Peyer's patch (tissue), 4 donors: ENCODE measurements at regions not wholly inside any gene's neighbourhood (a gene's known extent, or its start where the extent isn't known, plus 50 kb on each side); places are given as distances from the start of the nearest gene placed in this dataset.
"Not testable (repeated sequence)": the region's sequence is repeated elsewhere in the genome, so short reads cannot be mapped to it uniquely, and the experiment has no call there.

Experiments
- DNase-seq, 3 donors: peaks; one replicate each; pipeline ENCODE4 v3.0.0-alpha.2; 2017 to 2019
- H3K27ac ChIP-seq, 4 donors: fragments of 200-600 bp; sonication (generic); one replicate each; pipeline ENCODE4 v1.5.1; 2016 to 2019
- H3K27me3 ChIP-seq, 2 donors: fragments of 200-600 bp; sonication (generic); one replicate each; pipeline ENCODE4 v1.5.1; 2019
- H3K36me3 ChIP-seq, 3 donors: fragments of 200-600 bp; sonication (generic); one replicate each; pipeline ENCODE4 v1.5.1; 2016 to 2019
- H3K4me1 ChIP-seq, 4 donors: fragments of 200-600 bp; sonication (generic); one replicate each; pipeline ENCODE4 v1.5.1; 2016 to 2019
- H3K4me3 ChIP-seq, 4 donors: fragments of 200-600 bp; sonication (generic); 1 replicate in 3 of 4; 2 replicates in 1 of 4; pipeline ENCODE4 v1.5.1; 2016 to 2019; ENCODE audit warnings: mild to moderate bottlenecking in 1 of 4
- H3K9me3 ChIP-seq, 4 donors: fragments of 200-600 bp; sonication (generic); one replicate each; pipeline ENCODE4 v1.5.1; 2016 to 2019; ENCODE audit warnings: mild to moderate bottlenecking in 1 of 4
- CTCF ChIP-seq, 6 experiments: fragments of 450-650 bp in 4 of 6; fragments of 200-600 bp in 2 of 6; sonication (generic) in 1 of 6; IDR thresholded peaks; one replicate each; pipeline ENCODE4 v1.5.1; 2017 to 2019; ENCODE audit warnings: antibody characterized with exemption in 6 of 6, mild to moderate bottlenecking in 3 of 6, moderate library complexity in 1 of 6
- POLR2A ChIP-seq, 2 donors: fragments of 450-650 bp; IDR thresholded peaks; one replicate each; pipeline ENCODE4 v1.5.1; 2017; ENCODE audit warnings: antibody characterized with exemption in 2 of 2, mild to moderate bottlenecking in 2 of 2, moderate library complexity in 2 of 2

GRCh38 chr19:28612275-28612769 is 600.6 kb downstream of the UQCRFS1 start:
- TF ChIP-seq POLR2A (IDR thresholded peaks at IDR 0.05): no peak
- no peak for TF ChIP-seq CTCF (IDR thresholded peaks at IDR 0.05)
- DNase-seq: no peak
- Histone ChIP-seq H3K27me3 (no peaks in the 10 kb centered on the region), H3K9me3 (peaks cover 0 to 4% (median 0%) of the 10 kb centered on the region in 4 donors), H3K27ac (no peak overlapping the region), H3K36me3 (no peaks in the 10 kb centered on the region), H3K4me1 (no peaks in the 10 kb centered on the region), H3K4me3 (no peak overlapping the region)

- not testable (repeated sequence) for DNase-seq, H3K9me3 ChIP-seq, H3K4me1 ChIP-seq, H3K27ac ChIP-seq, H3K36me3 ChIP-seq, H3K4me3 ChIP-seq, H3K27me3 ChIP-seq
These were observed 601.6 kb downstream of the UQCRFS1 start for GRCh38 chr19:28611227-28611914.

GRCh38 chr19:28610731-28611130 is 602.2 kb downstream of the UQCRFS1 start:
- no peaks in the 10 kb centered on the region for H3K27me3 ChIP-seq
- no peak overlapping the region for H3K4me3 ChIP-seq
- no peak for DNase-seq
- H3K27ac ChIP-seq: no peak overlapping the region
- H3K36me3 ChIP-seq: no peaks in the 10 kb centered on the region
- TF ChIP-seq POLR2A (IDR thresholded peaks at IDR 0.05) (no peak), CTCF (IDR thresholded peaks at IDR 0.05) (no peak)
- no peaks in the 10 kb centered on the region for H3K4me1 ChIP-seq
- peaks cover 0 to 11% (median 4%) of the 10 kb centered on the region in 4 donors for H3K9me3 ChIP-seq

- H3K4me1 ChIP-seq: no peaks in the 10 kb centered on the region
- H3K36me3 ChIP-seq: no peaks in the 10 kb centered on the region
- TF ChIP-seq CTCF (IDR thresholded peaks at IDR 0.05) (no peak), POLR2A (IDR thresholded peaks at IDR 0.05) (no peak)
- DNase-seq: no peak
- no peak overlapping the region for H3K4me3 ChIP-seq
- H3K9me3 ChIP-seq: peaks cover 0 to 11% (median 4%) of the 10 kb centered on the region in 4 donors
- no peaks in the 10 kb centered on the region for H3K27me3 ChIP-seq
- H3K27ac ChIP-seq: no peak overlapping the region
These were observed 603.0 kb downstream of the UQCRFS1 start for GRCh38 chr19:28609944-28610343.

- no peak overlapping the region for H3K4me3 ChIP-seq
- H3K4me1 ChIP-seq: no peaks in the 10 kb centered on the region
- TF ChIP-seq POLR2A (IDR thresholded peaks at IDR 0.05) (no peak), CTCF (IDR thresholded peaks at IDR 0.05) (no peak)
- H3K27ac ChIP-seq: no peak overlapping the region
- H3K36me3 ChIP-seq: no peaks in the 10 kb centered on the region
- DNase-seq: no peak
- no peaks in the 10 kb centered on the region for H3K27me3 ChIP-seq
- H3K9me3 ChIP-seq: peaks cover 0 to 8% (median 4%) of the 10 kb centered on the region in 4 donors
These were observed 603.7 kb downstream of the UQCRFS1 start for GRCh38 chr19:28609091-28609755.

GRCh38 chr19:28608292-28608691 is 604.7 kb downstream of the UQCRFS1 start:
- Histone ChIP-seq H3K4me1 (no peaks in the 10 kb centered on the region), H3K36me3 (no peaks in the 10 kb centered on the region), H3K27me3 (no peaks in the 10 kb centered on the region), H3K27ac (no peak overlapping the region), H3K9me3 (peaks cover 0 to 8% (median 4%) of the 10 kb centered on the region in 4 donors), H3K4me3 (no peak overlapping the region)
- TF ChIP-seq CTCF (IDR thresholded peaks at IDR 0.05): no peak
- TF ChIP-seq POLR2A (IDR thresholded peaks at IDR 0.05): no peak
- no peak for DNase-seq
